HG03565 (cell line): ENCODE measurements at regions not wholly inside any gene's neighbourhood (a gene's known extent, or its start where the extent isn't known, plus 50 kb on each side); places are given as distances from the start of the nearest gene placed in this dataset.

Experiments used
- ATAC-seq: cut with Tn5 transposase; IDR thresholded peaks from one replicate; pipeline ENCODE4 v1.9.1; 2021; ENCODE audit warnings: mild to moderate bottlenecking, moderate library complexity; ENCODE audit not compliant: unreplicated experiment

- ATAC-seq: no peak
Measured at GRCh38 chr16:55151561-55152305, 172.3 kb upstream of the IRX6 start.

- ATAC-seq: no peak
Measured at GRCh38 chr16:55152875-55153390, 171.1 kb upstream of the IRX6 start.

- ATAC-seq: no peak
Measured at GRCh38 chr16:55154262-55154661, 169.7 kb upstream of the IRX6 start.

- no peak for ATAC-seq
Measured at GRCh38 chr16:55154956-55155355, 169.0 kb upstream of the IRX6 start.

GRCh38 chr16:55155815-55156214, 168.2 kb upstream of the IRX6 start:
- no peak for ATAC-seq

- no peak for ATAC-seq
Measured at GRCh38 chr16:55169780-55170179, 154.2 kb upstream of the IRX6 start.

GRCh38 chr16:55171241-55171640, 152.8 kb upstream of the IRX6 start:
- no peak for ATAC-seq

GRCh38 chr16:55175389-55175788, 148.6 kb upstream of the IRX6 start:
- no peak for ATAC-seq

GRCh38 chr16:55176901-55177300, 147.1 kb upstream of the IRX6 start:
- ATAC-seq: no peak

GRCh38 chr16:55179411-55179810, 144.6 kb upstream of the IRX6 start:
- no peak for ATAC-seq

- ATAC-seq: no peak
Measured at GRCh38 chr16:55179852-55180585, 144.0 kb upstream of the IRX6 start.

- no peak for ATAC-seq
Measured at GRCh38 chr16:55184052-55184451, 140.0 kb upstream of the IRX6 start.

- ATAC-seq: no peak
Measured at GRCh38 chr16:55184619-55185018, 139.4 kb upstream of the IRX6 start.

GRCh38 chr16:55189224-55189623, 134.8 kb upstream of the IRX6 start:
- no peak for ATAC-seq

- no peak for ATAC-seq
Measured at GRCh38 chr16:55189682-55190636, 134.0 kb upstream of the IRX6 start.

- ATAC-seq: no peak
Measured at GRCh38 chr16:55192734-55193133, 131.3 kb upstream of the IRX6 start.

- no peak for ATAC-seq
Measured at GRCh38 chr16:55203570-55203969, 120.4 kb upstream of the IRX6 start.

GRCh38 chr16:55204069-55204468, 119.9 kb upstream of the IRX6 start:
- ATAC-seq: no peak

- no peak for ATAC-seq
Measured at GRCh38 chr16:55204923-55205322, 119.1 kb upstream of the IRX6 start.

GRCh38 chr16:55207693-55208428, 116.1 kb upstream of the IRX6 start:
- no peak for ATAC-seq
